T47D (cell line): ENCODE measurements at regions not wholly inside any gene's neighbourhood (a gene's known extent, or its start where the extent isn't known, plus 50 kb on each side); places are given as distances from the start of the nearest gene placed in this dataset.

Experiments used
- DNase-seq, 2 experiments: peaks; one replicate each; pipeline versions ENCODE4 v3.0.0 to v3.0.0-alpha.2; 2011 to 2012; ENCODE audit warnings: low read depth in 1 of 2, low spot score in 1 of 2
- JUND ChIP-seq: IDR thresholded peaks from 2 replicates; pipeline ENCODE4 v1.6.1; 2012; ENCODE audit warnings: low read depth
- in situ Hi-C: cut with HindIII; loops from 2 replicates; pipeline ENCODE4 v1.10.0; 2016; ENCODE audit warnings: low sequenced_read_pairs, low pct_unique_long_range_greater_than_20kb

DNA sequence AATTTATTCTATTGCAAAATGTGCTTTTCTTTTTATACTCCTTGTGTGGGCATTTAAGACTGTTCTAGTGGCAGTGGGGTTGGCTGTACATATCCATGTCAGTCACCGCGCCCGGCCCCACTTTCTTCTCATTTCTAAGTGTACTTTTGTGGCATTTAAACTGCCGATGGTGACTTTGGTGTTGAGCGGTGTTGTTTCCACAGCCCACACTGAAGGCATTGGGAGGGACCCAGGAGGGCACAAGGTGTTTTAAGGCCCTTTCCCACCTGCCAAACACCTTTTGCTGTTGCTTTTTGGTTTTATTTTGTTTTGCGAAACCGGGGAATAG is 369.7 kb downstream of the MTX2 start:
- no peak for DNase-seq
- in situ Hi-C loops, result no loop called here
- TF ChIP-seq JUND, result no peak

DNA sequence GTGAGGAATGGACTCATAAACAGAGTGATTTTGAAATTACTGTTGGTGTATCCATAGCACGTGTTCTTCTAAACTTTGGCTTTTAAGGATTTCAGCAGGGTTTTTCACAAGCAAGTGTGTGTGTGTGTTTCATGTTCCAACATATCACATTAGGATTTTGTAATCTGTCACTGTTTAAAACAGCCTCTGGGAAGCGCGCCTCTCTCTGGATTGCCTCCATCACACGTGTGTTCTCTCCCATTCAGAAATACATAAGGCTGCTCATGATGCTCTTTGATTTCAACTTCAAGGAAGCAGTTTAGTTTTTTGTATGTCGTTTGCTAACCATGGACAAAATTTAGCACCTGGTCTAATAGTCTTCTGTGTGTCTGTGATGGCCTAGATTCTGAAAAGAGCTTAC is 370.4 kb downstream of the MTX2 start:
- no peak for TF ChIP-seq JUND
- no peak for DNase-seq
- in situ Hi-C loops, result no loop called here

DNA sequence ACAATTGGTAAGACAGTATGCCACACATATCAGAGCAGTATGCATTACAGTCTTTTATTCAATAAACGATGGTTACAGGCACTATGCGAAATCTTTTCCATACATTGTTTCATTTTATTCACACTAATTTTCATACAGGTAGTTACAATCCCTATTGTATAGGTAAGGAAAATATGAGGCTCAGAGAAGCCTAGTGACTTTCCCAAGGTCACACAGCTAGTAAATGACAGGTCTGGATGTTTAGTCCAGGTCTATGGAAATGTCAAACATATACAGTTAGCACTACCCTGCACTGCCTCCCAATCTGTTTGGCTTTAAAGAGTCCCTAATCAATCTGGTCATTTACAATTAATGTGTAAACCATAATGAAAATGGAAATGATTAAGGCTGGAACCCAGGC is 372.2 kb downstream of the MTX2 start:
- in situ Hi-C loops, result no loop called here
- TF ChIP-seq JUND, result no peak
- DNase-seq, result no peak

DNA sequence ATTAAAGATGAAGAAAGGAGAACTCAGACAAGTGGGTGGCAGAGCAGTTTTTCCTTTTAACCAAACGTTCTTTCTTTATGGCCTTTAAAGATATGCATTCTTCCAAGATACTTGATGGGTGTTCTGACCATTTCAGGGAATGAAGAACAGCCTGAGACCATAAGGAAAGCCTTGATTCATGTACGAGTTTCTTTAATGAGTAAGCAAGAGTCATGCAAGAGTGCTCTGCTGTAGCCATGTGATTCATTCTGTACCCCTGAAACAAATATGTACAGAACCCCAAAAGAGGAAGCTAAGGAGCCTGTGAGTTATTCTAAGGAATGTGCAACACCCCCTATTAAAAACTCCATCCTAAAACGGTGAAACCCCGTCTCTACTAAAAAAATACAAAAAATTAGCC is 372.8 kb downstream of the MTX2 start:
- TF ChIP-seq JUND, result no peak
- in situ Hi-C loops, result no loop called here
- DNase-seq, result no peak

DNA sequence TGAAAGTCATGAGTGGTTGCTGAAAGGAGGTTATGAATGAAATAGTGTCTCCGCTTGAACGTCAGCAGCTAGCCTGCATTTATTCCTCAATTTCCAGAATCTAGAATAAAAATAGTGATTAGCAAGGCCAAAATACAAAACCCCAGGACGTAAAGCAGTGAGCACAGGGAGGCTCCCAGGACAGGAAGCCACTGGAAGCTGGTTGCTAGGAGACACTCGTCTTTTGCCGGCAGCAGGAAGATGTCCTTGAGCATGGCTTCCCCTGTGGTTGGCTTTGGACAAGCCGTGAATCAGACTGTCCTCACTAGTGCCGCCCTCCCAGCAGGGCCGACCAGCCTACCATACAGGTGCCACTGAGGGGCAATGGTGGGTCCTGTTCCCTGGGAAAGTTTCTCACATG is 374.4 kb downstream of the MTX2 start:
- DNase-seq, result no peak
- in situ Hi-C loops, result no loop called here
- no peak for TF ChIP-seq JUND

DNA sequence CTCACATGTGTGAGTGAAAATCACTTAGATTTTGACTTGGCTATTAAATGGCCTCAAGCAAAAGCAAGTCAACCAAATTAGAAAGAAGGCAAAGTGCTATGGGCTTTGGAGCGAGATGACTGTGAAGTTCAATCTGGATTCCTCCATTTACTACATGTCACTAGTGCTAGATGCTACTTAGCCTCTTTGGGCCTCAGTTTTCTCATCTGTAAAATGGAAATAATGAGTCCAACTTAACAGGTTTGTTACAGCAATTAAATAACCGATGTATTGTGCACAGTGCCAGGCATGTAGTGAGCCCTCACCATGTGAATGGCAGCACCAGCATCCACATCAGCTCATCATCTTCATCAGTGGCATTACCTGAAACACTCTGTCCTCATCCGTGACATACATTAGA is 376.3 kb downstream of the MTX2 start:
- in situ Hi-C loops, result no loop called here

DNA sequence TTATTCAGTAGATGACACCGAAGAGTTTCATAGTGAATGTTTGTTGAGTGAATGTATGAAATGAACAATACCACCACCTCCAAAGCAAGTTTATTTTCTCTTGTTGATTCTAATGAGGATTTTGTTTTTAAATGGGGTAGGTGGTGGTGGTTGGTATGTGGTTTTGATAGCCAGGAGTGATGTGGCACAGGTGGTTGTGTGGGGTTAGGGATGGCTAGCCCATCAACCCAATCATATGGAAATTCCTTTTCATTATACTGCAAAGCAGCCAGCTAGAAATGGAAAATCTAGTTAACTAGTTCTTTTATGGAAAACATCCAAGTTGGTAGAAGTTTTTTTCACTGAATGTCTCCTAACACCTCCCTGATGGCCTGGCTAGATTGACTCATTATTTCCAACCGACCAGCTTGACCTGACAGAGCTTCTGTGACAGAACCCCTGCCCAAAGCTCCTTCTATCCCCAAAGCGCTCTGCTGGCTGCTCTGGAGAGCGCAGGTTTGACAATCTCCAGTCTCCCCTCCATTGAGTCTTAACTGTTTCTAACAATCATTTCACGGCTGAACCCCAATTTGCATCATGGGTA is 376.9 kb downstream of the MTX2 start:
- no peak for DNase-seq
- no peak for TF ChIP-seq JUND
- in situ Hi-C loops, result no loop called here

More for the DNA sequence above, 376.3 kb downstream of the MTX2 start:
- no peak for TF ChIP-seq JUND
- DNase-seq, result no peak

DNA sequence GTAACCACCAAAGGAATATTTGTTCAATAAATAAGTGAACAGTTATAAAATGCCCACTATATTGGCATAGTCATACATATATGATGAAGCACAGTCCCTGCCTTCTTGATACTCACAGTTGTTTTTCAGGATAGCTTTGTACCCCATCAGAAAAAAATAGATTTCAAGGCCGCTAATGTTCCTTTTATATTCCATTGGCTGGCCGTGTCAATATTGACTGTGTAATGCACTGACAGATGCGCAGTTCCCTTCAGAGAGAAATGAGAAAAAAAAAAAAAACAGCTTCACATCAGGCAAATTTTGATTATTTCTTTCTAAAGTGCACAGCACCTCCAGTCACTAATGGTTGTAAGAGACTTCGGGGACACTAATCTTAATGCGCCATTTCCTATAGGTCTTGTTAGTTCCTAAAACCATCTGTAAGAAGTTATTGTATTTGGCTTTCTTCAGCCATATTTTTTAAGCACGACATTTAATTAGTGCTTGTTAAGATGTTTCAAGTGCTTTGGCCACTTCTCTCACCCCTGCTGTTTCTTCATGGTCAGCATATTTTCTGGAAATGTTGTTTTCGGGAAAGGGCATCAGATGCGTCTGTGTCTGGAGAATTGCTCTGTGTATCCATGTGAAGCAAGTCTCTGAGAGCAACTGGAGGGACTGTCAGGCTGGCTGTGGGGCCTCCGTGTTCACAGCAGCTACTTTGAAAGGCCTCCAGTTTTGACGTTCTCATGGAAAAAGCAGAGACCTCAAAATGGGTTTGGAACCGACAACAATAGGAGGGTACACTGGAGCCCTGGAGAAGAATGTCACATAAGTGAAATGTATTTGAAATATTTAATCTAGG is 378.3 kb downstream of the MTX2 start:
- in situ Hi-C loops, result no loop called here
- TF ChIP-seq JUND, result no peak
- no peak for DNase-seq

DNA sequence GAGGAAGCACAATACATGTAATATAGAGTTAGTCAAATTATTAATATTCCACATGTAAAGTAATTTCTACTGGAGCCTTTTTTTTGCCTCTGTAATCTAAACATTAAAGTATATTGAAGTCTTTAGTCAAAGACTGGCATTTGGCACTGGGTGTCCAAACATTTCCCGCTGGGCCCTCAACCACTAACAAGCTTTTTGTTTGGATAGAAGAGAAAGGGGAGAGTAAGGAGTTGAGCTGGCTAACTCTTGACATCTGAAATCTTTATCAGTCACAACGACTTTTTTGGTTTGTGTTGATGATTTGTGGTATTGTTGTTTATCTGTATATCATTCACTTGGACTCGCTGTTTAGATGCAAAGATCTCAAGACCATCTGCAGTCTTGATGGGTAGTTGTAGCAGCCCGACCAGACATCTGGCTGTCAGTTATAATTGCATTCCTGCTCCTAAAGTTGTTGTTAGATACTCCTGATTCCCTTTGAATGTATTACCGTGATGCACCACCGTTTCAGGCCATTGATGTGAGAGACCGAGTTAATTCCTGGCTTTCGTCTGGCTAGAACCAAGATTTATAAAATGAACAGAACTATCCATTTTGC is 379.6 kb downstream of the MTX2 start:
- no peak for DNase-seq
- in situ Hi-C loops, result no loop called here
- TF ChIP-seq JUND, result no peak

DNA sequence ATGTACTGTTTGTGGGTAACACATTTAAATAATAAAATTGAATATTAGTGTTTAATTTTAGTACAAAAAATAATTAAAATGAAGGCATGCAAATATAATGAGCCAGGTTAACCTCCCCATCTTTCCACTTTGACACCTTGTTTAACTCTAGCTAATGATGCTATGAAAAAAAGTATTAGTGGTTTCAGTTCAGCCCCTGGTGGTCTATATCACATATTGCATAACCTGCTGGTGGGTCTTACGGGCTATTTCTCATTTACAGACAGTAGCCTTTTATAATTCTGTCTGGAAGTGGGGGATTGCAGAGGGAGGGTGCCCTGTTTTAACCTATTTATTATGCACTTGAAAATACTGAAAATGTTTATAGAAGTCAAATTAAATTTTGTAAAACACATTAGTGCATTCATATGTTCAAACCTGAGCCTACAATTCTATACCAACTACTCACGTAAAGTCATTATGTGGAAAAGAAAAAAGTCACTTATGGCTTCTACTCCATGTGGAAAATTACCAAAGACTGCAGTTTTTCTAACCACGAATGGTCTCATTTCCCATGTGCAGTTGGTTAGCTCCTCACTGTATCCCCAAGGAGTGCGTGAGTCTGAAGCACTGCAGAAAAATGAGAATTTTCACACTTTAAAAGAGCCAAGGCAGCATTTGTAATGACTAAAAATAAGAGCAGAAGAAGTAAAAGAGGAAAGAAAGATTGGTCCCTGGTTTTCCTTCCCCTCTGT is 381.0 kb downstream of the MTX2 start:
- in situ Hi-C loops, result no loop called here
- DNase-seq, result no peak
- no peak for TF ChIP-seq JUND

DNA sequence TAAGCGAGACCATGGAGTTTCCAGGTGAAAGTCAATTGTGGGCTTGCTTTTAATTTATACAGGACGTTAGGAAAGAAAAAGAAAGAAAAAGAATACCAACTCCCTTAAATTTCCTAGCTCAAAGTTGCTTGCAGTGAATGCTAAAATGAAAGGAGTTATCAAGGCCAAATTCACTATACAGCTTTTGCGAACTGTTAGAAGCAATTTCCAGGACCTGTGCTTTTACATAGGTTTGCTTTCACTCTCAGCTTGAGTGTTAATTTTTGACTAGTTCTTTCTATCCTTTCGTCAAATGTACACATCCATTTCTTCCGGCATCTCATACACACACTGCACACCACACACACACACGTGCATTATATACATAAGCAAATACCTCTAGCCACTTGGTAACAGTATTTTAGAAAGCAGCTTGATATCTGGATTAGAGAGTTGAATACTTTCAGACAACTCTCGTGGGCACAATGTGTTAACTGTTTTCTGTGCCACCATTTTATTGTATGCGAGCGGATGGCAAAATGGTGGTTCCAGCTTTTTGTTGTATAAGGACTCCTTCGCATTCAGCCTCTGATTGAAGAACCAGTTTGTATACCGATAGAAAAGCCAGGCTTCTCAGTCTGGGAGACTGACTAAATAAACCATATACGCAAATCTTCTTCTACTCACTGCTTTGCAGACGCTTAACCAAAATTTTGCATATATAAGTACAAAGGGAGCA is 381.8 kb downstream of the MTX2 start:
- no peak for DNase-seq
- TF ChIP-seq JUND, result no peak
- in situ Hi-C loops, result no loop called here
